Suppressor macrophage (primary cell): ENCODE measurements at regions not wholly inside any gene's neighbourhood (a gene's known extent, or its start where the extent isn't known, plus 50 kb on each side); places are given as distances from the start of the nearest gene placed in this dataset.

Source experiments
- DNase-seq, 4 experiments: peaks; one replicate each; pipeline ENCODE4 v3.0.0-alpha.2; 2020 to 2022

GRCh38 chr2:121080013-121080772 lies 204.8 kb downstream of the TFCP2L1 start:
- DNase-seq, result peak; percentile 53 to 73 (median 66)

DNA sequence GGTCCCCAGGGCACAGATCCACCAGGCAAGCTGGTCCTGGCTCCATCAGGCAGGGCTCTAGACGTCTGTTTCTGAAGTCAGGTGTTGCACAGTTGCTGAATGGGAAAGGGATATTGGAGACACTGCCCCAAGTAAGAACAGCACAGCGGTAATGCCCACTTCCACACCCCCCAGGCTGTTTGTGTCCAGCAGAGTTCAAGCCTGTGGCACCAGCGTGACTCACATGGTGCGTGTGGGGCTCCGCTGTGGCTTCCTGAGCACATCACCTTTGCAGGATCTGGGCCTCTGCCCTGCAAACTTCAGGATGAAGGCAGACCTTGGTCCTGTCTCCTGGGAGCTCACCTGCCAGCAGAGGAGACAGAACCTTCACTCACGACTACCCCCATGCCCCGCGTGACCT lies 203.3 kb downstream of the TFCP2L1 start:
- no peak for DNase-seq

- DNase-seq, result no peak
Measured at GRCh38 chr2:121082191-121082590, 202.8 kb downstream of the TFCP2L1 start.

DNA sequence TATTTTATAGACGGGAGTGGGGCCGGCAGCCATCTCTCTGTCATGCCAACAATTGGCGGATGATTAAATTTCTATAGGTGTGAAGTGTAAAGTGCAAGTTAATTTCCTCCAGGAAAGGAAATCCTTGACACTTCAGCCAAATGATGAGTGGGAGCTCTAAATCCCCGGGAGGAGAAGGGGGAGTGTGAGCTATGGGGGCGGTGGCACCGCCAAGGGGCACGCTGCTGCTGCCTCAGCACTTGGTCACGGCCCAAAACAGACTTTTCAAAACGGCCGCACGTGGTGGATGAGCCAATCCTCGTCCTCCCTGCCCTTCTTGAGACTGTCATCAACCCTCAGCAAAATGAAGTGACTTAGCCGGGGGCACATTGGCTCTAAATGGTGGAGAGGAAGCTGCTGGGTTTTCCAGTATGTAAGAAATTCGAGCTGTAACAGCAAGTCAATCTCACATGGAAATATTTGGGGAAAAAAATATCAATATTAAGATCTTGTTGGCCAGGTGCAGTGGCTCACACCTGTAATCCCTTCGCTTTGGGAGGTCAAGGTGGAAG lies 200.8 kb downstream of the TFCP2L1 start:
- DNase-seq, result no peak

- no peak for DNase-seq
Measured at GRCh38 chr2:121085801-121086200, 199.2 kb downstream of the TFCP2L1 start.

DNA sequence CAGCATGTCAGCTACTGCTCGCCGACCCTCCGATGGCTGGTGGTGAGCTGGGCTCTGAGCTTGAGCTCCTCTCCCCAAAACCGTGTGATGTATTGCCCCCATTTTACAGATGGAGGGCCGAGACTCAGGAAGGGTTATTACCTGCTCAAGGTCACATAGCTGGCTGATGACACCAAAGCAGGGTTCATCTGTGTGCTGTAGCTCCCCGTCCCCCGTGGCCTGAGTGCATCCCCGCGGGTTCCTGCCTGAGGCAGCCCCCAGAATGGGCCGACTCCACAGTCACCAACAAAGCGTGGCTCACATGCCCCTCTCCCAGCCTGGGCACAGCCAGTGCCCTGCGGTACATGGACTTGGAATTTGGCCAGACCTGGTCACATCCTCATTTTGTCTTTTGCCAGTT lies 198.6 kb downstream of the TFCP2L1 start:
- no peak for DNase-seq

- DNase-seq, result no peak
Measured at GRCh38 chr2:121087117-121087516, 197.9 kb downstream of the TFCP2L1 start.

DNA sequence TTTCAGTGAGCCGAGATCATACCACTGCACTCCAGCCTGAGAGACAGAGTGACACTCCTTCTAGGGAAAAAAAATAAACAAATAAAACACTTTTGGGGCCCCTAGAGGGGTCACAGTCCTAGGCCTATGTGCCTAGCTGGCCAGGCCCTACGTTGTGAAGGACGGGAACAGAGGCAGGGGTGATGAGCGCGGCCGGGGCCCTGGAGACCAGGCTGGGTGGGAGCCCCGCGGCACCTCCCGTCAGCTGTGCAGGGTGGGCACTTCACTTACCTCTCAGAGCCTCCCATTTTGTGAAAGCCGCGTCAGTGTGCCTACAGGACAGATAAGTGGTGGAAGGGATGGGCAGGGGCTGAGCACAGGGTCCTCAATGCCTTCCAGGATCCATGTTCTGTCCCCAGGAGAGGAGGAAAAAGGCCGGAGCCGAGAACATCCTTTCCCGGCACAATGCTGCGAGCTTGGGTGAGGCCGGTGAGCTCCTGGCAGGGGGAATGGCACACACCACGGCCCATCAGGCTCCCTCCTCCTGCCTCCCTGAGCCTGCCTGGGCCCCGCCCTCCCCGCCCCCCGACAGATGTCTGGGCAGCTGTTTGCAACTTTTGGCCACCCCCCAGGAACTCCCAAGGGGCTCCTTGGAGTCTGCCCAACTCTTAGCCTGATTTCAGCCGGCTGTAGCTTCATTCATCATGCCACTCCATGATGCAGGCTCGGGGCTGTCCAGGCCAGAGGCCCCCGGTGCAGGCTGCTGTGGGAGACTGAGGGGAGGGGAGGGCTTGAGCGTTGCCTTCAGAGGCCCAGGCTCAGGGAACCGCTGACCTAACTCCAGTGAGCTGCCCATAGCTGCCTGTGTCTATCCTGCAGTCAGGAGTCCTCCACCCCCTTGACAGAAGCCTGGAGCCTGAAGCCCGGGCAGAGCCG lies 196.5 kb downstream of the TFCP2L1 start:
- no peak for DNase-seq

DNA sequence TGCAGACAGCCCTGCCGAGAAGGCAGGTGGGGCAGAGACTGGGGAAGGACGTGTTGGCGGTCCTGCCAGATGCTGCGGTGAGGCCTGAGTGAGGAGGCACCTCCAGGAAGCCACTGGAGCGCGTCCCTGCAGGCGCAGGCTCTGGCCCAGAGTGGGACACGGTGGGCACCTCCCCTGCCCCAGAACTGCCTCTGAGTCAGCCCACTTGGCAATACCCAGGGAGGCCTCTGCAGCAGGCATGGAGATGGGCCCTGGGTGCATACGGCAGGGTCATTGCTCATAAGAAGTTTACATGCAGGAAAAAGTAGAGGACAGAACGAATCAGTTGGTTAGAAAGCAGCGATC lies 195.9 kb downstream of the TFCP2L1 start:
- no peak for DNase-seq

DNA sequence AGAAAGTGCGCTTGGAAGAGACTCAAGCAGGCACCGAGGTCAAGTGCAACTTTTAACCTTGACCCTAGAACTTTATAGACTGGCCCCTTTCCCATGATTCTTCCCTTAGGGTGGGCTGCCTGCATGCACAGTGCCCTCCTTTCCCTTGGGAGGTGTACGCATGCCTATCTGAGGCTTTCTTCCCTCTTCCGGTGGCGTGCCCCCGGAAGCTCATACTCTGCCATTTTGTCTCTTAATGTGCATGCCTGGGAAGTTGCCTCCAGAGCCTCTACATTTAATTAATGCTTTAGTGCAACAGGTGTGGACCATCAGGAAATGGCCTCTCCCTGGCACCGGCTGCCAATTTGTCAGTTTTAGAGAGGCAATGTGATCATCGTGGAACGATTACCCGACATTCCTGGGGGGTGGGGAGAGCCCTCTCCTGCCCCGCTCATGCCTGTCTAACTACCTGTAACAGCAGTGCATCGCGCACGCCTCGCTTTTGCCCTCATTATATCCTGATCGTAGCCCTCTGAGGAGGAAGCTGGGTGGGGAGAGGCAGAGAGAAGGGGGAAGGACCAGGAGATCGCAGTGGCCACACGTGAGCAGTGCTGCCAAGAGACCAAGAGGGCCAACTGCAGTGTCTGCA lies 194.8 kb downstream of the TFCP2L1 start:
- DNase-seq, result no peak

GRCh38 chr2:121092095-121092494 lies 192.9 kb downstream of the TFCP2L1 start:
- no peak for DNase-seq

DNA sequence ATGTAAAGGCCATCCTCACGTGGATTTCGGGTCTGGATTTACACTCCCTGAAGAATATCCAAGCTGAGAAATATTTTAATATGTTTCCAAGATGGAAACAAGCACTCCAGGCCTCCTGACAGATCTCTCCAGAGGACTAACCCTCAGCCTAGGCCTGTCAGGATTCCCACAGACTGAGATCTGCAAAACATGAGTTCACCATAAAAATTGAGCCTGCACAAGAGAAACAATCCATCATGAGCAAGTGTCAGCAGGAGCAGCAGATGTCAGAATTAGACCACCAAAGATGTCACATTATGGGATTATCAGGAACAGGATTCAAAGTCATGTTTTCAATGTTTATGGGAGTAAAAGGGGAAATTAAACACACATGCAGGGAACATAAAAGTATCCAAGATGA lies 191.3 kb downstream of the TFCP2L1 start:
- no peak for DNase-seq

DNA sequence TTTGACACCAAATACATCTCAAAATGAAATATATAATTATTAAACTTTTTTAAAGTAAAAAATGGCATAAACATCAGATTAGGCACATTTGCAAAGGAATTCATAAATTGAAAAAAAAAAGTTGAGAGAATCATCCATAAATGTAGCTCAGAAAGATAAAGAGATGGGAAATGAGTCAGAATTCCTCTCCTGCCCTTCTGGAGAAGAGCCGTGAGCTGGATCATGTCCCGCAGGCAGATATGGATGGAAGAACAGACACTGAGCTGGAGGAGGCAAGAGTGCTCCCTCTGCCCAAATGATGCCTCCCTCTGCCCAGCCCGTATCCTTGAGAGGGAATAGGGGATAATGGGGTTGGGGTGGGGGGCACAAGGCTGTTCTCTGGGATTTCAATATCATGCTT lies 190.9 kb downstream of the TFCP2L1 start:
- DNase-seq, result no peak

DNA sequence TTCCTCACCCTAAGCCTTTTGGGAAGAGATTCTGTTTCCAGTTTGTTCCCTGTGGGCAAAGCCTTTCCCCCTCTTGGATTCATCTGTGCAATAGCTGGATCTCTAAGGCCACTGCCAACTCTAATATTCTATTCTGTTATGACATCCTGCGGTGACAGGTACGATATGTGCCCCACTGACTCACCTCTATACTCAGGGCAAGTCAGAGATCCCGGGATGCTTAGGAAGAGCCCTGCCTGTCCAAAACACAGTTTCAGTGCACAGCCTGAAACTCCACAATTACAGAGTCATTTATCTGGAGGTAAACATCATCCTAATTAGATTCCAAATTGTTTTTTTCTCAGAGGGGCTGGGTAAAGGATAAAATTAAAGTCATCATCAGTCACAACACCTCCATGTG lies 190.2 kb downstream of the TFCP2L1 start:
- DNase-seq, result no peak

GRCh38 chr2:121095257-121096080 lies 189.5 kb downstream of the TFCP2L1 start:
- DNase-seq, result peak; percentile 48 to 79 (median 70)

GRCh38 chr2:121096611-121097010 lies 188.4 kb downstream of the TFCP2L1 start:
- DNase-seq, result no peak

GRCh38 chr2:121098556-121098955 lies 186.4 kb downstream of the TFCP2L1 start:
- no peak for DNase-seq

DNA sequence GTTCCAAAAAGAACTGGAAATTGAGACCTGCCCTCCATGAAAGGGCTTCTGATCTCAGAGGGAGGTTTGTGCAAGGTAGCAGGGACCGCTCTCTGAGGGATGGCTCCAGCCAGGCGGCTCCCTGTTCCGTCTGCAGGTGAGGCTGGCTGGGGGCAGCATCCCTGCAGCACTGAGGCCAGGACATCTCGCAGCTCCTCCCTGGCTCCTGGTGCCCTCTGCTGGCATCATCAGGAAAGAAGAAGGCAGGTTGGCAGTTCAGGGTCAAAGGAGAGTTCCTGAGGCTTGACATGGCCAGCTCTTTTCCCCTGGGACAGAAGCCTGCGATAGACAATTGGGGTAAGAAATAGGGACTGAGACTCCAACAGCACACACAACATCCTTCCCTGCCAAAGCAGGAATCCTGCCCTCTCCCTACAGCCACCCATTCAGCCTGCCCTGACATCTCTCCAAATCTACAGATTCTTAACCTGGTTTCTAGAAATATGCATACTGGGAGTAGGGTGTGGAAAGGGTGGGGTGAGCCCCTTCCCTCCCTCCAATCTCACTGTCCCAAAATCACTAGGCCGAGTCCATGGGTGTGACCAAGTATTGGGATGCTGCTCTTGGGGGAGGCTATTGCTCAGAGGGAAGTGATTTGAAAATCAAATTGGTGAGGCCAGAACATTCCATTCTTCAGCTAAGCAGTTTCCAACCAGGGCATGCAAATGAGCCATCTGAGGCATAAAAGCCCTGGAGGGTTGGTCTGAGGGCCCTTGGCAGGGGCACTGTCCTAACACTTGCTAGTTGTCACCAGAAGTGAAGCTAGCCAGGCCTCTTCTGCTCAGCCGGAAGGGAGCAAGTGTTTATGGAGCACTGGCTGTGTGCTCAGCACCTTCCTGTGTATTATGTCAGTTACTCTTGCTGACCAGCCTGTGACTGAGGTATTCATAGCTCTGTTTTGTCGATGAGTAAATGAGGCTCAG lies 185.4 kb downstream of the TFCP2L1 start:
- peak in 3 of 4 experiments; percentile 11 to 28 (median 28) for DNase-seq

DNA sequence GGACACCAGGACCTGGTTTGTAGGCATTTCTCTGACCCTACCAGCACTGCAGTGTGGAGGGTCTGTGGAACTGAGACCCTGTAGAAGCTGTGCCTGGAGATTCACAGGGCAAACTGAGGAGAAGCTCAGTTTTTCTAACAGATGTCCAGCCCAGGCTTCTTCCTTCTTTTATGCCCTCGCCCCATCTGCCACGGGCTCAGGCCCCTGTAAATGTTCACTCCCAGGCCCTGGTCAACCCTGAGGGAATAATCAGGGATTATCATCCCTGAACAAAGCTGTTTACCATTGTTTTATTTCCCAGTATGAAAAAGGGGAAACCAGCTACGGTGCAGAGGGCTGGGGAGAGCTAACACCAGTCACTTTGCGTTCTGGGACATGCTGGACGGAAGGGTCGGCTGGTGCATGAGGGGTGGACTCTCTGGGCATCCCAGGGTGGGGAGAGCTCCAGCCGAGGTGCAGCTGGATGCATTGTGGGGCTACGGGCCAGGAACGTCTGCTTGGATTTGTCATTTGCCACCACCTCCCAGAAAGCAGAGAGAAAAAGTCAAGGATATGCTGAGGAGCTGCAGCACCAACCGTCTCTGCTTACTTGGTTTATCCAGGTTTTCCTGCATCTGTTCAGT lies 183.8 kb downstream of the TFCP2L1 start:
- DNase-seq, result no peak

DNA sequence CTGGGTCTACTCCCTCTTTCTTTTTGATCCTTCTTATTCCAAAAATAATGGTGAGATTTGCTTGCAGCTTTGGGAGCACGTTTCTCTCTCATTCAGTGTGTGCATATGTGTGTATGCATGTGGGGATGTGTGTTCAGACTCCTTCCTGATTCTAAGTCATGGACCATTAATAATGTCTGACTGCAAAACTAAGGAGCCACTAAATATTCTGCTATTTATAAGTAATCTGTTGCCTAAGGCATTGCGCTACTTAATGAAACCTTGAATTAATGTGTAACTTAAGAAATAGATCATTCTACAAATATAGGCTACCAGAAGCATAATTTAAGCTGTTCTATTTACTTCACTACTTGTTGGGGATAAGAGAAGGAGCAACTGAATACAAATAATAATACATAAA lies 182.1 kb downstream of the TFCP2L1 start:
- DNase-seq, result no peak
